Hepatocyte (in vitro differentiated cells): ENCODE measurements at regions not wholly inside any gene's neighbourhood (a gene's known extent, or its start where the extent isn't known, plus 50 kb on each side); places are given as distances from the start of the nearest gene placed in this dataset.

ENCODE experiments used
- CTCF ChIP-seq: fragments of 200-600 bp; sonication (generic); IDR thresholded peaks from 2 replicates; pipeline ENCODE4 v1.5.1; 2016; ENCODE audit warnings: antibody characterized with exemption, mild to moderate bottlenecking; ENCODE audit not compliant: poor library complexity
- EZH2phosphoT487 ChIP-seq: fragments of 200-600 bp; sonication (generic); IDR thresholded peaks from one replicate; pipeline ENCODE4 v1.6.1; 2018; ENCODE audit warnings: antibody characterized with exemption, mild to moderate bottlenecking, low read depth, moderate library complexity; ENCODE audit not compliant: unreplicated experiment, severe bottlenecking

- TF ChIP-seq CTCF (no peak), EZH2phosphoT487 (no peak)
Measured at GRCh38 chr9:96160168-96160567, 141.8 kb downstream of the HSD17B3 start.
